ENCODE measurements at regions not wholly inside any gene's neighbourhood (a gene's known extent, or its start where the extent isn't known, plus 50 kb on each side); places are given as distances from the start of the nearest gene placed in this dataset.

- no peaks in the 10 kb centered on the region for H3K36me3 ChIP-seq (ENCODE audit: insufficient read depth)
- H3K27ac ChIP-seq (ENCODE audit: low read depth), result no peak overlapping the region
- Mint-ChIP-seq H3K36me3 (ENCODE audit: low read depth) (peaks cover under 1% of the 10 kb centered on the region), H3K27me3 (ENCODE audit: insufficient read depth, low read depth, poor library complexity) (no peaks in the 10 kb centered on the region), H3K4me1 (no peaks in the 10 kb centered on the region), H3K27ac (no peak overlapping the region), H3K9me3 (peaks cover under 1% of the 10 kb centered on the region), H3K4me3 (no peak overlapping the region)
- TF ChIP-seq STAT1 (IDR thresholded peaks at IDR 0.05; ENCODE audit: unreplicated experiment) (no peak), ZNF462 (CRISPR knock-in tag; IDR thresholded peaks at IDR 0.05) (no peak), ZNF331 (CRISPR knock-in tag; IDR thresholded peaks at IDR 0.05; ENCODE audit: low read depth) (no peak), ZNF114 (CRISPR knock-in tag; IDR thresholded peaks at IDR 0.05) (no peak), NANOG (IDR thresholded peaks at IDR 0.05; ENCODE audit: borderline replicate concordance) (no peak), JUNB (IDR thresholded peaks at IDR 0.05; ENCODE audit: unreplicated experiment) (no peak), EZH2 (IDR thresholded peaks at IDR 0.05; ENCODE audit: low read depth, unreplicated experiment) (no peak), CREB1 (CRISPR knock-in tag; IDR thresholded peaks at IDR 0.05; ENCODE audit: low read depth) (no peak), POLR2AphosphoS5 (IDR thresholded peaks at IDR 0.05; ENCODE audit: low read depth) (no peak), EZH2phosphoT487 (IDR thresholded peaks at IDR 0.05; ENCODE audit: unreplicated experiment) (no peak)
- TF ChIP-seq, protein P1, sequence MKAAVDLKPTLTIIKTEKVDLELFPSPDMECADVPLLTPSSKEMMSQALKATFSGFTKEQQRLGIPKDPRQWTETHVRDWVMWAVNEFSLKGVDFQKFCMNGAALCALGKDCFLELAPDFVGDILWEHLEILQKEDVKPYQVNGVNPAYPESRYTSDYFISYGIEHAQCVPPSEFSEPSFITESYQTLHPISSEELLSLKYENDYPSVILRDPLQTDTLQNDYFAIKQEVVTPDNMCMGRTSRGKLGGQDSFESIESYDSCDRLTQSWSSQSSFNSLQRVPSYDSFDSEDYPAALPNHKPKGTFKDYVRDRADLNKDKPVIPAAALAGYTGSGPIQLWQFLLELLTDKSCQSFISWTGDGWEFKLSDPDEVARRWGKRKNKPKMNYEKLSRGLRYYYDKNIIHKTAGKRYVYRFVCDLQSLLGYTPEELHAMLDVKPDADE (IDR thresholded peaks at IDR 0.05), result no peak
- TF ChIP-seq, protein P2, sequence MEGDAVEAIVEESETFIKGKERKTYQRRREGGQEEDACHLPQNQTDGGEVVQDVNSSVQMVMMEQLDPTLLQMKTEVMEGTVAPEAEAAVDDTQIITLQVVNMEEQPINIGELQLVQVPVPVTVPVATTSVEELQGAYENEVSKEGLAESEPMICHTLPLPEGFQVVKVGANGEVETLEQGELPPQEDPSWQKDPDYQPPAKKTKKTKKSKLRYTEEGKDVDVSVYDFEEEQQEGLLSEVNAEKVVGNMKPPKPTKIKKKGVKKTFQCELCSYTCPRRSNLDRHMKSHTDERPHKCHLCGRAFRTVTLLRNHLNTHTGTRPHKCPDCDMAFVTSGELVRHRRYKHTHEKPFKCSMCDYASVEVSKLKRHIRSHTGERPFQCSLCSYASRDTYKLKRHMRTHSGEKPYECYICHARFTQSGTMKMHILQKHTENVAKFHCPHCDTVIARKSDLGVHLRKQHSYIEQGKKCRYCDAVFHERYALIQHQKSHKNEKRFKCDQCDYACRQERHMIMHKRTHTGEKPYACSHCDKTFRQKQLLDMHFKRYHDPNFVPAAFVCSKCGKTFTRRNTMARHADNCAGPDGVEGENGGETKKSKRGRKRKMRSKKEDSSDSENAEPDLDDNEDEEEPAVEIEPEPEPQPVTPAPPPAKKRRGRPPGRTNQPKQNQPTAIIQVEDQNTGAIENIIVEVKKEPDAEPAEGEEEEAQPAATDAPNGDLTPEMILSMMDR (conservative IDR thresholded peaks at IDR 0.05; ENCODE audit: low read depth in 2 of 2), result no peak
- TF ChIP-seq, protein P3, sequence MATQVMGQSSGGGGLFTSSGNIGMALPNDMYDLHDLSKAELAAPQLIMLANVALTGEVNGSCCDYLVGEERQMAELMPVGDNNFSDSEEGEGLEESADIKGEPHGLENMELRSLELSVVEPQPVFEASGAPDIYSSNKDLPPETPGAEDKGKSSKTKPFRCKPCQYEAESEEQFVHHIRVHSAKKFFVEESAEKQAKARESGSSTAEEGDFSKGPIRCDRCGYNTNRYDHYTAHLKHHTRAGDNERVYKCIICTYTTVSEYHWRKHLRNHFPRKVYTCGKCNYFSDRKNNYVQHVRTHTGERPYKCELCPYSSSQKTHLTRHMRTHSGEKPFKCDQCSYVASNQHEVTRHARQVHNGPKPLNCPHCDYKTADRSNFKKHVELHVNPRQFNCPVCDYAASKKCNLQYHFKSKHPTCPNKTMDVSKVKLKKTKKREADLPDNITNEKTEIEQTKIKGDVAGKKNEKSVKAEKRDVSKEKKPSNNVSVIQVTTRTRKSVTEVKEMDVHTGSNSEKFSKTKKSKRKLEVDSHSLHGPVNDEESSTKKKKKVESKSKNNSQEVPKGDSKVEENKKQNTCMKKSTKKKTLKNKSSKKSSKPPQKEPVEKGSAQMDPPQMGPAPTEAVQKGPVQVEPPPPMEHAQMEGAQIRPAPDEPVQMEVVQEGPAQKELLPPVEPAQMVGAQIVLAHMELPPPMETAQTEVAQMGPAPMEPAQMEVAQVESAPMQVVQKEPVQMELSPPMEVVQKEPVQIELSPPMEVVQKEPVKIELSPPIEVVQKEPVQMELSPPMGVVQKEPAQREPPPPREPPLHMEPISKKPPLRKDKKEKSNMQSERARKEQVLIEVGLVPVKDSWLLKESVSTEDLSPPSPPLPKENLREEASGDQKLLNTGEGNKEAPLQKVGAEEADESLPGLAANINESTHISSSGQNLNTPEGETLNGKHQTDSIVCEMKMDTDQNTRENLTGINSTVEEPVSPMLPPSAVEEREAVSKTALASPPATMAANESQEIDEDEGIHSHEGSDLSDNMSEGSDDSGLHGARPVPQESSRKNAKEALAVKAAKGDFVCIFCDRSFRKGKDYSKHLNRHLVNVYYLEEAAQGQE (IDR thresholded peaks at IDR 0.05; ENCODE audit: unreplicated experiment), result no peak
- H3K27me3 ChIP-seq (ENCODE audit: insufficient read depth), result no peaks in the 10 kb centered on the region
- no peak overlapping the region for H3K4me3 ChIP-seq
- no peaks in the 10 kb centered on the region for H3K79me2 ChIP-seq (replicated peaks; ENCODE audit: insufficient read depth)
- H3K4me2 ChIP-seq, result no peak overlapping the region
- DNase-seq (ENCODE audit: low spot score) (no peak), ATAC-seq (no peak)
- 0 out of 2 replicates have a peak, but pooled peaks cover 4% of the 10 kb centered on the region for H3K9me2 ChIP-seq (ENCODE audit: insufficient read depth)
- no peak overlapping the region for H2AFZ ChIP-seq
- H4K20me1 ChIP-seq (replicated peaks; ENCODE audit: insufficient read depth), result no peaks in the 10 kb centered on the region; the same call in 1 of the 2 replicates
- H3F3A ChIP-seq (replicated peaks; ENCODE audit: low read depth), result no peaks in the 10 kb centered on the region
- no peaks in the 10 kb centered on the region for H3K4me1 ChIP-seq (ENCODE audit: insufficient read depth)
These were observed 239.2 kb upstream of the IL12A start for GRCh38 chr3:159749406-159749805.
